ENCODE measurements at regions not wholly inside any gene's neighbourhood (a gene's known extent, or its start where the extent isn't known, plus 50 kb on each side); places are given as distances from the start of the nearest gene placed in this dataset.
"Not testable (repeated sequence)": the region's sequence is repeated elsewhere in the genome, so short reads cannot be mapped to it uniquely, and the experiment has no call there.

DNA sequence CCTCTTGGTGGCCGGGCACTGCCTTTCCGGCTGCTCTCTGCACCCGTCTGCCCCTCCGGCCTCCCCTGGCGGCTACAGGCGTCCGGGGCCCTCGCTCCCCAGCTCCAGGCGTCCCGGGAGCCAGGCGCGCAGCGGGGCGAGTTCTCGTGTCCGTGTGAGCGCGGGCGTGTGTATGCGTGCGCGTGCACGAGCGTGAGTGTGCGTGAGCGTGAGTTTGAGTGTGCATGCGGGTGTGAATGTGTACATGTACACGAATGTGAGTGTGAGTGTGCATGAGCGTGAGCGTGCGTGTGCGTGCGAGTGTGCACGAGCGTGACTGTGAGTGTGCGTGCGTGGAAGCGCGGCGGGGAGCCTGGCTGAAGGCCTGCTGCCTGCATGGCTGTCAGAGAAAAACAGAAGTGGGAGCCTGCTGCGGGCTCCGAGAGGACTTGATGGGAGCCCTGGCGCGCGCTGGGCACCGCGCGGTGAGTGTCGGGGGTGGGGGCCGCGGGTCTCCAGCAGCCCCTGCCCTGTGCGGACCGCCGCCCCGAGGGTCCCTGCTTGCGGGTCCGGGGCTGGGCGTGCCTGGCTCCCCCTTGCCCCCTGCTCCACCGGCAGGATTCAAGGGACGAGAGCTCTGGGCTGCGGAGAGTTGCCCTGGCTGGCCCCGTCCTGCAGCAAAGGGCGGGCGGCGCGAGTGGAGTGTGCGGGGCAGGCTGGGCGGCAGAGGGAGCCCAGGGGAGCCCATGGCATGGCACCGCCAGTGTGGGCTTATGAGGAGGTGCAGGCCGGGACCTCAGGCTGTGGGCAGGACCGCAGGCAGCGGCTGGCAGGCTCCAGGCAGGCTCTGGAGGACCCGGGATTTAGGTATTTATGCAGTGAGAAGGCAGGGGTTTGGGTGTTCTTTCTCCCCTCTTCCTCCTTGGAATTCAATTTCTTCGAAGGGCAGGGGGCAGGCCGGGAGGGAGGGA is 75.8 kb upstream of the EN2 start:
- no peak for TF ChIP-seq CTCF (IDR thresholded peaks at IDR 0.05; ENCODE audit: control extremely low read depth, extremely low read depth, low read depth, missing control alignments)
- ChIA-PET POLR2A (no interaction called here), CTCF (interaction anchor here (0.8 kb wide), 1 partner anchor 9 kb away, joined by 3 read pairs; no protein-coding TSS in a partner anchor)
- no peak for DNase-seq (ENCODE audit: extremely low spot score)

GRCh38 chr7:155382802-155383171 is 75.1 kb upstream of the EN2 start:
- TF ChIP-seq CTCF (IDR thresholded peaks at IDR 0.05; ENCODE audit: control extremely low read depth, extremely low read depth, low read depth, missing control alignments) = no peak
- ChIA-PET POLR2A (no interaction called here), CTCF (interaction anchor here (0.8 to 1.3 kb wide), 2 partner anchors 10 to 13 kb away, joined by 3 to 4 read pairs; no protein-coding TSS in a partner anchor)
- DNase-seq (ENCODE audit: extremely low spot score) = no peak

GRCh38 chr7:155383756-155384491 is 74.0 kb upstream of the EN2 start:
- POLR2A ChIA-PET = no interaction called here
- DNase-seq (ENCODE audit: extremely low spot score) = no peak
- CTCF ChIA-PET = interaction anchor here (1.3 kb wide), 1 partner anchor 12 kb away, joined by 4 read pairs; no protein-coding TSS in a partner anchor
- no peak for TF ChIP-seq CTCF (IDR thresholded peaks at IDR 0.05; ENCODE audit: control extremely low read depth, extremely low read depth, low read depth, missing control alignments)

DNA sequence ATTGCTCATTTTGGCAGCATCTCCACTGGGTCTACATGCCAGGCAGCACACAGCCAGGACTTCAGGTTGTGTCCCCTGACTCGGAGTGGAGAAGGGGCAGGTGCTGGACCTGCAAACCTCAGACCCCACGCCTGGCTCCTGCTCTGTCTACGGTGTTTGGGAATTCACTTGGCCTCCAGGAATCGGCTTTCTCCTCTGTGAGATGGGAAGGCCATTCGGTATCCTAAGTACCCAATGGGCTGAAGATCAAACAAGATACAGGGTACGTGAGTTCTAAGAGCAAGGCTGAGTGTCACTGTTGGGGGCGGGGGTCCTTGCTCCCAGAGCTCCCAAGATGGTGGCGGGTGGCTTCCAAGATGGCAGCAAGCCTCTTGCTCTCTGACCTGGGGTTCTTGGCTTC is 73.2 kb upstream of the EN2 start:
- POLR2A ChIA-PET = no interaction called here
- no peak for DNase-seq (ENCODE audit: extremely low spot score)
- TF ChIP-seq CTCF (IDR thresholded peaks at IDR 0.05; ENCODE audit: control extremely low read depth, extremely low read depth, low read depth, missing control alignments) = no peak
- CTCF ChIA-PET = no interaction called here

GRCh38 chr7:155385182-155385581 is 72.7 kb upstream of the EN2 start:
- CTCF ChIA-PET = interaction anchor here (1.4 kb wide), 2 partner anchors 20 to 40 kb away, joined by 3 read pairs; no protein-coding TSS in a partner anchor
- DNase-seq (ENCODE audit: extremely low spot score); POLR2A ChIA-PET: not testable (repeated sequence)

GRCh38 chr7:155386608-155387007 is 71.3 kb upstream of the EN2 start:
- TF ChIP-seq CTCF (IDR thresholded peaks at IDR 0.05; ENCODE audit: control extremely low read depth, extremely low read depth, low read depth, missing control alignments) = no peak
- CTCF ChIA-PET = interaction anchor here (1.4 kb wide), 2 partner anchors 21 to 41 kb away, joined by 3 read pairs; no protein-coding TSS in a partner anchor
- no peak for DNase-seq (ENCODE audit: extremely low spot score)
- POLR2A ChIA-PET = no interaction called here

All from GM10248 (cell line).